GM19328 (cell line): ENCODE measurements at regions not wholly inside any gene's neighbourhood (a gene's known extent, or its start where the extent isn't known, plus 50 kb on each side); places are given as distances from the start of the nearest gene placed in this dataset.
"Not testable (repeated sequence)": the region's sequence is repeated elsewhere in the genome, so short reads cannot be mapped to it uniquely, and the experiment has no call there.

ENCODE experiments used
- ATAC-seq: cut with Tn5 transposase; IDR thresholded peaks from one replicate; pipeline ENCODE4 v1.9.1; 2021; ENCODE audit warnings: mild to moderate bottlenecking, moderate library complexity; ENCODE audit not compliant: unreplicated experiment

GRCh38 chr18:55988537-55988936, 400.5 kb upstream of the TCF4 start:
- no peak for ATAC-seq

GRCh38 chr18:55983433-55983832, 395.4 kb upstream of the TCF4 start:
- no peak for ATAC-seq

GRCh38 chr18:55982992-55983391, 395.0 kb upstream of the TCF4 start:
- no peak for ATAC-seq

GRCh38 chr18:55981712-55982475, 393.9 kb upstream of the TCF4 start:
- no peak for ATAC-seq

- ATAC-seq, result no peak
Observed at GRCh38 chr18:55974521-55974920, 386.5 kb upstream of the TCF4 start.

- no peak for ATAC-seq
Observed at GRCh38 chr18:55968550-55968949, 380.6 kb upstream of the TCF4 start.

- no peak for ATAC-seq
Observed at GRCh38 chr18:55967019-55967418, 379.0 kb upstream of the TCF4 start.

- ATAC-seq, result no peak
Observed at GRCh38 chr18:55964171-55964570, 376.2 kb upstream of the TCF4 start.

- no peak for ATAC-seq
Observed at GRCh38 chr18:55953326-55953725, 365.3 kb upstream of the TCF4 start.

- not testable (repeated sequence) for ATAC-seq
Observed at GRCh38 chr18:55951738-55952137, 363.7 kb upstream of the TCF4 start.

GRCh38 chr18:55950379-55951166, 362.6 kb upstream of the TCF4 start:
- ATAC-seq, result no peak

GRCh38 chr18:55934821-55935220, 346.8 kb upstream of the TCF4 start:
- ATAC-seq, result no peak

- no peak for ATAC-seq
Observed at GRCh38 chr18:55932675-55933074, 344.7 kb upstream of the TCF4 start.

GRCh38 chr18:55927831-55928230, 339.8 kb upstream of the TCF4 start:
- no peak for ATAC-seq

GRCh38 chr18:55925772-55926171, 337.8 kb upstream of the TCF4 start:
- no peak for ATAC-seq

GRCh38 chr18:55920063-55920462, 332.1 kb upstream of the TCF4 start:
- ATAC-seq, result no peak

- no peak for ATAC-seq
Observed at GRCh38 chr18:55918444-55918843, 330.5 kb upstream of the TCF4 start.

- no peak for ATAC-seq
Observed at GRCh38 chr18:55912919-55913318, 324.9 kb upstream of the TCF4 start.

GRCh38 chr18:55912071-55912470, 324.1 kb upstream of the TCF4 start:
- no peak for ATAC-seq

GRCh38 chr18:55910296-55910695, 322.3 kb upstream of the TCF4 start:
- ATAC-seq, result no peak

GRCh38 chr18:55908901-55909366, 320.9 kb upstream of the TCF4 start:
- ATAC-seq, result no peak
